ENCODE measurements at regions not wholly inside any gene's neighbourhood (a gene's known extent, or its start where the extent isn't known, plus 50 kb on each side); places are given as distances from the start of the nearest gene placed in this dataset.

DNA sequence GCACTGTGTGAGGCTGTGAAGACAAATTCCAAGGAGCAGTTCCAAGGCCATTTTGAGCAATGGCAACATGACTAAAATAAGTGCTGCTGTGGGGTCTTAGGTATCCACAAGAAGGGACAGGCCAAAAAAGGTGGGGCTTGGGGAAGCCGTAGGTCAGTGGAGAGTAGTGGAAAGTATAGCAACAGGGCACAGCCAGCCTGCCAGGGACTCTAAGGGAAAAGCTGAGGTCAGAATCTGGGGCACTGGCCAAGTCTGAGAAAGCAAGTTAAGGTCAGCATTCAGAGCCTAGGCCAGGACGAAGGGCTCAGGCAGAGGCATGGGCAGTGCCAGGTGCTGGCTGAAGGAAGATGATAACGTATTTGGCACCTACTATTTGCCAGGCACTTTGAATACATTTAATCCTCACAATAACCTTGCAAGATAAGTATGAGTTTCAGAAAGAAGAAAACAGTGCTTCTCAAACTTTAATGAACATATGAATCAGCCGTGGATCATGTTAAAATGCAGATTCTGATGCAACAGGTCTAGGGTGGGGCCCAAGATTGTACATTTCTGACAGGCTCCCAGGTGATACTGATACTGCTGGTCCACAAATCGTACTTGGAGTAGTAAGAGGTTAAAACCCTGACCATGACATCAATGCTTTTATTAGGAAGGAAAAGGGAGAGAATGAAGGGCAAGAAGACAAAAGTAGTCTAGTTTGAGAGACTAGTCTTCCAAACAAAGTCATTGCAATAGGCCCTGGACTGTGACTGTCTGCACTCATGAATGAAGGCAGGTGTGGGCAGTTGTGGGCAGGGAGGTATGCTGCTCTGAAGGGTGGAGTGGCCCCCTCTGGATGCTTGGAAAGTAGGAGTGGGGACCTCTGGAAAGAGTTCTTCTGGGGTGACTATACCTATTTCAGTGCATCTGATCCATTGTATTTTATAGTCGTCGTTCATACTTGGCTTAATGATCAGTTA, 106.3 kb upstream of the ANKRD28 start:
- TF ChIP-seq, protein P1, sequence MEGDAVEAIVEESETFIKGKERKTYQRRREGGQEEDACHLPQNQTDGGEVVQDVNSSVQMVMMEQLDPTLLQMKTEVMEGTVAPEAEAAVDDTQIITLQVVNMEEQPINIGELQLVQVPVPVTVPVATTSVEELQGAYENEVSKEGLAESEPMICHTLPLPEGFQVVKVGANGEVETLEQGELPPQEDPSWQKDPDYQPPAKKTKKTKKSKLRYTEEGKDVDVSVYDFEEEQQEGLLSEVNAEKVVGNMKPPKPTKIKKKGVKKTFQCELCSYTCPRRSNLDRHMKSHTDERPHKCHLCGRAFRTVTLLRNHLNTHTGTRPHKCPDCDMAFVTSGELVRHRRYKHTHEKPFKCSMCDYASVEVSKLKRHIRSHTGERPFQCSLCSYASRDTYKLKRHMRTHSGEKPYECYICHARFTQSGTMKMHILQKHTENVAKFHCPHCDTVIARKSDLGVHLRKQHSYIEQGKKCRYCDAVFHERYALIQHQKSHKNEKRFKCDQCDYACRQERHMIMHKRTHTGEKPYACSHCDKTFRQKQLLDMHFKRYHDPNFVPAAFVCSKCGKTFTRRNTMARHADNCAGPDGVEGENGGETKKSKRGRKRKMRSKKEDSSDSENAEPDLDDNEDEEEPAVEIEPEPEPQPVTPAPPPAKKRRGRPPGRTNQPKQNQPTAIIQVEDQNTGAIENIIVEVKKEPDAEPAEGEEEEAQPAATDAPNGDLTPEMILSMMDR (IDR thresholded peaks at IDR 0.05), result no peak
- no peak for TF ChIP-seq POLR2A (IDR thresholded peaks at IDR 0.05)
